Ovary (tissue), 3 donors: ENCODE measurements at regions not wholly inside any gene's neighbourhood (a gene's known extent, or its start where the extent isn't known, plus 50 kb on each side); places are given as distances from the start of the nearest gene placed in this dataset.

Experiments used
- CTCF ChIP-seq, 3 donors: fragments of 450-650 bp in 2 of 3; fragments of 200-600 bp in 1 of 3; IDR thresholded peaks; one replicate each; pipeline versions ENCODE4 v1.5.1 to v1.8.0; 2016 to 2022; ENCODE audit warnings: antibody characterized with exemption in 3 of 3, mild to moderate bottlenecking in 1 of 3
- EP300 ChIP-seq: sonication (generic); formaldehyde crosslinking; IDR thresholded peaks from one replicate; pipeline ENCODE4 v1.6.1; 2017; ENCODE audit warnings: antibody characterized with exemption
- POLR2A ChIP-seq: fragments of 450-650 bp; IDR thresholded peaks from one replicate; pipeline ENCODE4 v1.6.1; 2017; ENCODE audit warnings: antibody characterized with exemption, mild to moderate bottlenecking, moderate library complexity
- donor health status: DM: no; HTN: no; CAD: no.

GRCh38 chr10:88041243-88042159 is 178.1 kb downstream of the PTEN start:
- TF ChIP-seq CTCF (IDR thresholded peaks at IDR 0.05) (no peak), POLR2A (no peak), EP300 (no peak)
